HG03066 (cell line): ENCODE measurements at regions not wholly inside any gene's neighbourhood (a gene's known extent, or its start where the extent isn't known, plus 50 kb on each side); places are given as distances from the start of the nearest gene placed in this dataset.
"Not testable (repeated sequence)": the region's sequence is repeated elsewhere in the genome, so short reads cannot be mapped to it uniquely, and the experiment has no call there.

ENCODE experiments used
- ATAC-seq: cut with Tn5 transposase; IDR thresholded peaks from one replicate; pipeline ENCODE4 v1.9.1; 2021; ENCODE audit warnings: low read depth; ENCODE audit not compliant: unreplicated experiment

DNA sequence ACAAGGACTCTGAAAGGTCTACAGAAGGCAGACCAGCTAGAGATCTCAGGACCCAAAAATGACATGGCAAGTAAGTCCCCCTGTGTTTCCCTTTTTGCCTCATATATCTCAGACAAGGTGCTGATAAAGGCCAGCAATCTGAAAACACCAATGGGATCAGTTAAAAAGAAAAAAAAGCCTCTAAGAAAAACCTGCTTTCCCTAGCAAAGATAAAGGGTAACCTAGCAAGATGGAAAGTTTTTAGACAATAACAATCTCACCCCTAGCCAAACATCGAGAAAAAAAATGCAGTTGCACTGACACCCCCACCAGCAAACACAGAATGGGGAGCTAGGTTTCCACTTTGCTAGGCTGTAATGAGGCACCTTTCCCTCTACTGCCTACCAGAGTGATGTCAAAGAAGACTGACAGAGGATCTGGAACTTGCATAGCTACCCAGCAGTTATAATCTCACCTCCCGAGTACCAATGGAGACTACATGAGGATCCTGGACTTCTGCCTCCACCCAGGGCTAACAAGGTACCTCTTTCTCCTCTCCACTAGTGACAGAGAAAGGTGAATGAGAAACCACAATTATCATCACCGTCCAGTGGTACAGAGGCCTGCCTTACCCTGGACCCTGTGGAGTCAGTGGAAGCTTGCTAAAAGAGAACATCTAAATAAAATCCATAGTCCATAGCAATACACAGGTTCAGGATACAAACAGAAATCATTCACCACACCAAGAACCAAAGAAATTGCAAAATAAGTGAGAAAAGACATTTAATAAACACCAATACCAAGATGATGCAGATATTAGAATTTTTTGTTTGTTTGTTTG is 240.8 kb downstream of the ARHGAP12 start:
- no peak for ATAC-seq

GRCh38 chr10:31686599-31686998 is 242.0 kb downstream of the ARHGAP12 start:
- no peak for ATAC-seq

DNA sequence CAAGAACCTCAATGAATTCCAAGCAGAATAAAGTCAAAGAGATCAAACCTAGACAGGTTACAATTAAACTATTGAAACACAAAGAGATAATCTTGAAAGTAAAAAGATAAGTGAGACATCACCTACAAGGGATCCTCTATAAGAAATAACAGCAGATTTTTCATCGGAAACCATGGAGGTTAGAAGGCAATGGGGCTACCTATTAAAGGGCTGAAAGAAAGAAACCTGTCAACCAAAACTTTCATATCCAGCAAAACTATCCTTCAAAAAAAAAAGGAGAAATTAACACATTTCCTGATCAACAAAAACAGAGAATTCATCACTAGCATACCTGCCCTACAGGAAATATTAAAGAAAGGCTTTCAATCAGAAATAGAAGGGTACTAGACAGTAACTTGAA is 244.9 kb downstream of the ARHGAP12 start:
- no peak for ATAC-seq

GRCh38 chr10:31679936-31680335 is 248.7 kb downstream of the ARHGAP12 start:
- no peak for ATAC-seq

DNA sequence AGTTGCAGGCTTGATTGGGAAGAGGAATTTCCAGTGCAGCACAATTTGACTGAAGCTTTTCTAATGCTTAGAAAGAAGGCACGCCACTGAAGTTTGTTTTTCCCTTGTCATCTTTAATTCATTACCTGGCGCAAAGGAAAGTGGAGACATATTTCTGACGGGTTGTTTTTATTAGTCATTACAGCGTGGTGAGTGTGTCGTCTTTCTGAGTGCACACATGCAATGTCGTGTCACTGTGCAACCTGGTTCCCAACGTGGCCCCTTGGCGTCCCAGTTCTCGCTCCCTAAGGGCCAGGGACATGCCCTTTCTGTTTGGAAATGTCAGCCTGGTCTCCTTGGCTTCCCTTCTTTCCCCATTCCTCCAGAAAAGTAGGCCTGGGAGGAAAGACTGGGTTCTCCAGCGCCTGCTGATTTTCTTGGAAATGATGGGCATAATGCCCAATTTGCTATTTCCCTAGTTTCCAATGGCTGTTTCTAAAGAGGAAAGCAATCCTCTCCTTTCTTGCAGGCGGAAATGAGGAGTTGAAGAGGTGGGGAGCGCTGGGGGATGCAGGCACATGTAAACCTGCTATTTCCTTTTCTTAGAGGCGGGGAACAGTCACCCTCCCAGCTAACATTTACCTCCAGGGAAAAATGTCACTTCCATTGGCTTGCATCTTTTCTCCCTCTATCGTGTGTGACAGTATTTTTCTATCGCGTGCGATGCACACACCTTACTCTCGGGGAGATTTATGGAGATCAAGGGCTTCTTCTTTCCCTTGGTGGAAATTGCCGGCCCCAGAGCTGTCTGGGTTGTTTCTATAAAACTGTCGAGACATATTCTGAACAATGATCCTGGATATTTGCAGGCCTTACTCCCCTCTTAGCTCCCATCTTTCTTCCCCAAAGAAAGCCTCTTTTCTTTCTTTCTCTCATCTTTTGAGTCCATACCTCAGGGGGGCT is 249.8 kb downstream of the ARHGAP12 start:
- no peak for ATAC-seq

- no peak for ATAC-seq
Measured at GRCh38 chr10:31678139-31678536, 250.5 kb downstream of the ARHGAP12 start.

- ATAC-seq = no peak
Measured at GRCh38 chr10:31677195-31678138, 251.2 kb downstream of the ARHGAP12 start.

- ATAC-seq = no peak
Measured at GRCh38 chr10:31675726-31676125, 252.9 kb downstream of the ARHGAP12 start.

- ATAC-seq = no peak
Measured at GRCh38 chr10:31669357-31669756, 259.3 kb downstream of the ARHGAP12 start.

GRCh38 chr10:31668326-31668725 is 260.3 kb downstream of the ARHGAP12 start:
- ATAC-seq = no peak

GRCh38 chr10:31665764-31666279 is 262.8 kb downstream of the ARHGAP12 start:
- not testable (repeated sequence) for ATAC-seq

DNA sequence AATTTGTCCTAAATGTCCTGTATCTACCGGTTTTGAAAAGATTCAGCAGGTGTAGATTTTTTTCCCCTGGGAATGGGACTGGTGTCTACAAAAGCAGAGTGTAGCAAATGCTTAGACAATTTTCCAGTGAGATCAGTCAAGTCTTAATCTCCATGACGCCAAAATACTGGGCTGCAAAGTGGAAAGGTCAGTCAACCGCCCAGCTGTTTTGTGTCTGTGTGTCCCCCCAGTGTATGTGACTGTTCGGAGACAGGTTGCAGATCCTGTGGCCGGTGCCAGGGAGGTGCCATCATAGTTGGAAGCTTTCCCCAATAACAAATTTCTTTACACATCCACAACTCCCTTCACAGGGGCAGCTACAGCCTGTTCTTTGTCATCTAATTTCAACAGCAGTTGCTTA is 263.8 kb downstream of the ARHGAP12 start:
- ATAC-seq = no peak

GRCh38 chr10:31664071-31664470 is 264.6 kb downstream of the ARHGAP12 start:
- not testable (repeated sequence) for ATAC-seq

GRCh38 chr10:31660300-31660699 is 268.3 kb downstream of the ARHGAP12 start:
- ATAC-seq = no peak

GRCh38 chr10:31659665-31660064 is 269.0 kb downstream of the ARHGAP12 start:
- no peak for ATAC-seq

- no peak for ATAC-seq
Measured at GRCh38 chr10:31657434-31657872, 271.2 kb downstream of the ARHGAP12 start.

DNA sequence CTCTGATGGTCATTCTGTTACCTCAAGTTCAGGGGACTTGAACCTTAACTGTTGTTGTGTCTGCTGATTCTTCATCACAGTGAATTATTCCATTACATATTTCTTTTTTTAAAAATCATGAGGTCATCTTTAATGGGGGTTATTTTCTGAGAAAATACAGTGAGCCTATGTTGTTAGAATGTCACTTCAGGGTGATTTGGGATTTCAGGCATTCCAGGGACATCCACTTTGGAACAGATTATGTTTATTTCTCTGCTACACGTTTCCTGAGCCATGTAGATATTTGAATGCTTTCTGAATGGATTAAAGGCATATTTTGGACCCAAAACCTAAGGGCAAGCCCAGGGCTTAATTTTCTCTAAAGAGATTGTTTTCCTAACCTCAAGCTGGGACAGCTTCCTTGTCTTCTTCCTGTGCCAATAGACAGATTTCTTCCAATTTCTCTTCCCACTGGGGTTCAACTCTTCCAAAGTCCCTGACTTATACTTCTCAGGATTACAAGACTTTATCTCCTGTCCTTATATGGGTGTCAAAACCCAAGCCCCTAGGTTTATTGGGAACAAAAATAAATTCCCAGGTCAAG is 271.7 kb downstream of the ARHGAP12 start:
- ATAC-seq = no peak

GRCh38 chr10:31652038-31652437 is 276.6 kb downstream of the ARHGAP12 start:
- ATAC-seq = no peak

GRCh38 chr10:31650010-31650409 is 278.6 kb downstream of the ARHGAP12 start:
- ATAC-seq = no peak

DNA sequence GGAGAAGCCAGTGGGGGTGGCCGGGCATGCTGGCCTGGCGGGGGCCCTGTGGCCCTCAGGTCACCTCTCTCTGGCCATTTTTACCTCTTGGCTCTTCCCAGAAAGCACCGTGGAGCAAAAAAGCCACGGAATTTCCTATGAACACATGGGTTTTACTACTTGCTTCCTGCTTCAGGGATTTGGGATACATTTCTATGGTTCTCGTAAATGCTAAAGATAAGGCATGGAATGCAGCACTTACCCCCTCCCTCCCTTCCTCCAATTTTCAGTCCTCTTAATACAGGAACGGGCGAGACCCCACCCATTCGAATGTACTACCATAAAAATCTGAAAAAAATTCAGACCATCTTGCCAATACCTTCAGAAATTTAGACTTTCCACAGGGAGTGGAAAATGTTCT is 279.7 kb downstream of the ARHGAP12 start:
- ATAC-seq = no peak
